ENCODE measurements at regions not wholly inside any gene's neighbourhood (a gene's known extent, or its start where the extent isn't known, plus 50 kb on each side); places are given as distances from the start of the nearest gene placed in this dataset.

- Histone ChIP-seq H2AFZ (no peak overlapping the region), H3K79me2 (no peaks in the 10 kb centered on the region), H3K27me3 (no peaks in the 10 kb centered on the region), H4K20me1 (ENCODE audit: insufficient read depth, poor library complexity, severe bottlenecking) (no peaks in the 10 kb centered on the region), H3K4me1 (ENCODE audit: insufficient read depth) (no peaks in the 10 kb centered on the region), H3K4me2 (no peak overlapping the region), H3K9me3 (ENCODE audit: low read depth) (no peaks in the 10 kb centered on the region), H3K9me2 (replicated peaks; ENCODE audit: insufficient read depth) (no peaks in the 10 kb centered on the region), H3K36me3 (replicated peaks; ENCODE audit: insufficient read depth, low read depth) (no peaks in the 10 kb centered on the region), H3K27ac (no peak overlapping the region), H3K4me3 (no peak overlapping the region)
- TF ChIP-seq EZH2 (IDR thresholded peaks at IDR 0.05; ENCODE audit: borderline replicate concordance) (no peak), CTCF (IDR thresholded peaks at IDR 0.05; ENCODE audit: poor library complexity) (no peak), EZH2phosphoT487 (IDR thresholded peaks at IDR 0.05; ENCODE audit: low read depth, severe bottlenecking, unreplicated experiment) (no peak)
- DNase-seq (ENCODE audit: low spot score): no peak
These were observed 609.0 kb upstream of the PRMT6 start for GRCh38 chr1:106447466-106447865.

GRCh38 chr1:106456832-106457231 is 599.6 kb upstream of the PRMT6 start:
- no peaks in the 10 kb centered on the region for H3K27me3 ChIP-seq
- WGBS (ENCODE audit: low lambda C conversion rate, missing lambda C conversion rate): 62% methylated on average over 3 of the region's 3 CpGs

GRCh38 chr1:106457368-106457767 is 599.1 kb upstream of the PRMT6 start:
- DNase-seq (ENCODE audit: low spot score): no peak
- H3K27ac ChIP-seq: no peak overlapping the region
- H4K20me1 ChIP-seq (ENCODE audit: insufficient read depth, poor library complexity, severe bottlenecking): no peaks in the 10 kb centered on the region
- H3K4me3 ChIP-seq: no peak overlapping the region
- H3K4me1 ChIP-seq (ENCODE audit: insufficient read depth): no peaks in the 10 kb centered on the region
- no peaks in the 10 kb centered on the region for H3K36me3 ChIP-seq (replicated peaks; ENCODE audit: insufficient read depth, low read depth)
- no peak overlapping the region for H2AFZ ChIP-seq
- H3K79me2 ChIP-seq: no peaks in the 10 kb centered on the region
- TF ChIP-seq CTCF (IDR thresholded peaks at IDR 0.05; ENCODE audit: poor library complexity) (no peak), EZH2 (IDR thresholded peaks at IDR 0.05; ENCODE audit: borderline replicate concordance) (no peak), EZH2phosphoT487 (IDR thresholded peaks at IDR 0.05; ENCODE audit: low read depth, severe bottlenecking, unreplicated experiment) (no peak)
- no peaks in the 10 kb centered on the region for H3K27me3 ChIP-seq
- H3K4me2 ChIP-seq: no peak overlapping the region
- no peaks in the 10 kb centered on the region for H3K9me2 ChIP-seq (replicated peaks; ENCODE audit: insufficient read depth)
- WGBS (ENCODE audit: low lambda C conversion rate, missing lambda C conversion rate): 71% methylated on average over 1 of the region's 1 CpG
- no peaks in the 10 kb centered on the region for H3K9me3 ChIP-seq (ENCODE audit: low read depth)

More at GRCh38 chr1:106456832-106457231, 599.6 kb upstream of the PRMT6 start:
- Histone ChIP-seq H3K4me1 (ENCODE audit: insufficient read depth) (no peaks in the 10 kb centered on the region), H4K20me1 (ENCODE audit: insufficient read depth, poor library complexity, severe bottlenecking) (no peaks in the 10 kb centered on the region), H3K36me3 (replicated peaks; ENCODE audit: insufficient read depth, low read depth) (no peaks in the 10 kb centered on the region), H3K4me2 (no peak overlapping the region), H3K4me3 (no peak overlapping the region), H3K9me2 (replicated peaks; ENCODE audit: insufficient read depth) (no peaks in the 10 kb centered on the region), H3K79me2 (no peaks in the 10 kb centered on the region), H2AFZ (no peak overlapping the region), H3K9me3 (ENCODE audit: low read depth) (no peaks in the 10 kb centered on the region), H3K27ac (no peak overlapping the region)
- DNase-seq (ENCODE audit: low spot score): no peak
- TF ChIP-seq EZH2 (IDR thresholded peaks at IDR 0.05; ENCODE audit: borderline replicate concordance): no peak
- TF ChIP-seq CTCF (IDR thresholded peaks at IDR 0.05; ENCODE audit: poor library complexity): no peak
- TF ChIP-seq EZH2phosphoT487 (IDR thresholded peaks at IDR 0.05; ENCODE audit: low read depth, severe bottlenecking, unreplicated experiment): no peak

GRCh38 chr1:106458866-106459265 is 597.6 kb upstream of the PRMT6 start:
- Histone ChIP-seq H3K4me2 (no peak overlapping the region), H3K4me1 (ENCODE audit: insufficient read depth) (no peaks in the 10 kb centered on the region), H3K9me2 (replicated peaks; ENCODE audit: insufficient read depth) (no peaks in the 10 kb centered on the region), H3K79me2 (no peaks in the 10 kb centered on the region), H3K27me3 (no peaks in the 10 kb centered on the region), H4K20me1 (ENCODE audit: insufficient read depth, poor library complexity, severe bottlenecking) (no peaks in the 10 kb centered on the region), H3K4me3 (no peak overlapping the region), H3K36me3 (replicated peaks; ENCODE audit: insufficient read depth, low read depth) (no peaks in the 10 kb centered on the region), H2AFZ (no peak overlapping the region), H3K9me3 (ENCODE audit: low read depth) (no peaks in the 10 kb centered on the region), H3K27ac (no peak overlapping the region)
- 63% methylated on average over 4 of the region's 4 CpGs for WGBS (ENCODE audit: low lambda C conversion rate, missing lambda C conversion rate)
- no peak for DNase-seq (ENCODE audit: low spot score)
- TF ChIP-seq EZH2 (IDR thresholded peaks at IDR 0.05; ENCODE audit: borderline replicate concordance) (no peak), CTCF (IDR thresholded peaks at IDR 0.05; ENCODE audit: poor library complexity) (no peak), EZH2phosphoT487 (IDR thresholded peaks at IDR 0.05; ENCODE audit: low read depth, severe bottlenecking, unreplicated experiment) (no peak)
